ENCODE measurements at regions not wholly inside any gene's neighbourhood (a gene's known extent, or its start where the extent isn't known, plus 50 kb on each side); places are given as distances from the start of the nearest gene placed in this dataset.
"Not testable (repeated sequence)": the region's sequence is repeated elsewhere in the genome, so short reads cannot be mapped to it uniquely, and the experiment has no call there.

DNA sequence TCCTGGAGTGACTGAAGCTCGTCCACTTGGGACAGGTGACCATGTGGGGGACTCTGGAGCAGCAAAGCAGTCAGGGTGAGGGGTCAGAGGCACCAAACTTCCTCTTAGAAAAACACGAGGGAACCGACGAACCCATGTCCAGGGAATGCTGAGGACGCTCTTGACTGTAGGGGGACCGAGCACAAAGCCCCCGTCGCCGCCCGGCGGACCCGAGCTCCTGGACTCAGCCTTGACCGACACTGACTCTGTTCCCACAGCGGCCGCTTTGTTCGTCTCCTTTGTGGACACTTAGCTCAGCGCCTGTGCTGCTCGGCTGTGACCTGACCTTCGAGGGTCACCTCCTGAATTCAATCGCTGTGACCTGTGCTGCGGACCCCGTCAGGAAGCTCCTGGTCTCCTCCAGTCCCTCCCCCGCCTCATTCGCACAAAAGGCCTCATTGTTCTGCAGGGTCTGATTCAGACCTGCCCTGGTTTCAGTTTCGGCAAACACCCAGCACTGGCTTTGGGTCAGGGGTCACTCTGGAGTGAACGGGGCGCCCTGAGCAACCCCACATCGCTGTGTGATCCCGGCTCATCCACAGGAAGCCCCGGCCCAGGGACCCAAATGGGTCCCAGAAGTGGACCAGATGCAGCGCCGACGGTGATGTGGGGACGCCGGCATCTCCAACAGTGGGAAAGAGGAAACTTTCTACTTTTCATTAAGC, 454.8 kb downstream of the PREX1 start:
- not testable (repeated sequence) for H3K23ac ChIP-seq (ENCODE audit: low read length in 2 of 2); H3K9ac ChIP-seq (ENCODE audit: low read length); H3K4me2 ChIP-seq (ENCODE audit: low read length, poor library complexity, severe bottlenecking); H2BK5ac ChIP-seq (ENCODE audit: low read depth, low read length, poor library complexity, severe bottlenecking); H4K91ac ChIP-seq (ENCODE audit: low read length); H3K4me3 ChIP-seq (ENCODE audit: insufficient read depth in 1 of 2, low read depth in 1 of 2, low read length in 2 of 2); H3K9me3 ChIP-seq (ENCODE audit: control insufficient read depth, low read length); H3K79me1 ChIP-seq (replicated peaks; ENCODE audit: low read length, poor library complexity, severe bottlenecking); H3K27ac ChIP-seq (ENCODE audit: low read length, poor library complexity, severe bottlenecking); H2BK12ac ChIP-seq (ENCODE audit: low read length in 2 of 2); H3K36me3 ChIP-seq (ENCODE audit: control insufficient read depth in 1 of 2, insufficient read depth in 2 of 2, low read depth in 1 of 2, low read length in 2 of 2); H3K14ac ChIP-seq (ENCODE audit: low read length in 2 of 2); H3K4ac ChIP-seq (ENCODE audit: low read depth in 1 of 2, low read length in 2 of 2); H2BK15ac ChIP-seq (ENCODE audit: low read depth, poor library complexity, severe bottlenecking); DNase-seq; H2AFZ ChIP-seq (ENCODE audit: low read depth, low read length); H2BK120ac ChIP-seq (ENCODE audit: low read depth, low read length); H4K8ac ChIP-seq (ENCODE audit: low read length); H3K18ac ChIP-seq (ENCODE audit: low read depth in 1 of 2, low read length in 2 of 2)
- peaks cover 6 to 70% of the 10 kb centered on the region in 2 experiments for H3K27me3 ChIP-seq (ENCODE audit: control insufficient read depth in 1 of 2, insufficient read depth in 1 of 2, low read length in 2 of 2)
- 73% methylated on average over 26 of the region's 35 CpGs for WGBS
- H3K4me1 ChIP-seq (ENCODE audit: control insufficient read depth, insufficient read depth, low read depth, low read length): peaks cover 17% of the 10 kb centered on the region
- peak overlapping the region; percentile 78 for H2AK5ac ChIP-seq (ENCODE audit: low read length, severe bottlenecking)

DNA sequence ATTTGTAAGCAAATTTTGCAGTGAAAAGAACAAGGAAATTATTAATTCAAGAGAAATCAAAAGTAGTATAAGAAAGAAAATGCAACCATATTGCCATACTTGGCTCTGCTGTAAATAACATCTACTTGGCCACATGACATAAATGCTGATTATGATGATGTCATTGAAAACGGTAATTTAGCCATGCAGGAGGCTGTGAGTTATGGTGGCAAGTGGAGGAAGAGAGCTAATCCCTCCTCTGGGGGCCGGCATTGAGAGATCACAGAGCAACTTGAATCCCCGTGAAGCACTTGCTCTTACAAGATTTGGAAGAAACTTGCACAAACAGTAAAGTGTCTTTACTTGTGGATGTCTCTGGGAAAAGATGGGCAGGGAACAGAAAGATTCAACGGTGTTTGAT, 456.6 kb downstream of the PREX1 start:
- no peak overlapping the region for H2AFZ ChIP-seq (ENCODE audit: low read depth, low read length)
- H3K9ac ChIP-seq (ENCODE audit: low read length): no peak overlapping the region
- H3K9me3 ChIP-seq (ENCODE audit: control insufficient read depth, low read length): peaks cover 6% of the 10 kb centered on the region
- 75% methylated on average over 4 of the region's 4 CpGs for WGBS
- peaks cover 15% of the 10 kb centered on the region for H3K4me1 ChIP-seq (ENCODE audit: control insufficient read depth, insufficient read depth, low read depth, low read length)
- H3K79me1 ChIP-seq (replicated peaks; ENCODE audit: low read length, poor library complexity, severe bottlenecking): no peaks in the 10 kb centered on the region
- H3K23ac ChIP-seq (ENCODE audit: low read length in 2 of 2): no peak overlapping the region
- no peak overlapping the region for H3K14ac ChIP-seq (ENCODE audit: low read length in 2 of 2)
- H3K4me3 ChIP-seq (ENCODE audit: insufficient read depth in 1 of 2, low read depth in 1 of 2, low read length in 2 of 2): no peak overlapping the region
- no peak overlapping the region for H3K4me2 ChIP-seq (ENCODE audit: low read length, poor library complexity, severe bottlenecking)
- H2AK5ac ChIP-seq (ENCODE audit: low read length, severe bottlenecking): no peak overlapping the region
- no peak overlapping the region for H2BK15ac ChIP-seq (ENCODE audit: low read depth, poor library complexity, severe bottlenecking)
- H4K91ac ChIP-seq (ENCODE audit: low read length): no peak overlapping the region
- no peak overlapping the region for H3K4ac ChIP-seq (ENCODE audit: low read depth in 1 of 2, low read length in 2 of 2)
- no peak overlapping the region for H2BK5ac ChIP-seq (ENCODE audit: low read depth, low read length, poor library complexity, severe bottlenecking)
- no peak overlapping the region for H3K27ac ChIP-seq (ENCODE audit: low read length, poor library complexity, severe bottlenecking)
- H3K18ac ChIP-seq (ENCODE audit: low read depth in 1 of 2, low read length in 2 of 2): no peak overlapping the region
- no peak for DNase-seq
- peaks cover 11 to 66% of the 10 kb centered on the region in 2 experiments for H3K27me3 ChIP-seq (ENCODE audit: control insufficient read depth in 1 of 2, insufficient read depth in 1 of 2, low read length in 2 of 2)
- H2BK12ac ChIP-seq (ENCODE audit: low read length in 2 of 2): no peak overlapping the region
- no peak overlapping the region for H4K8ac ChIP-seq (ENCODE audit: low read length)
- no peak overlapping the region for H2BK120ac ChIP-seq (ENCODE audit: low read depth, low read length)
- no peaks in the 10 kb centered on the region for H3K36me3 ChIP-seq (ENCODE audit: control insufficient read depth in 1 of 2, insufficient read depth in 2 of 2, low read depth in 1 of 2, low read length in 2 of 2)

DNA sequence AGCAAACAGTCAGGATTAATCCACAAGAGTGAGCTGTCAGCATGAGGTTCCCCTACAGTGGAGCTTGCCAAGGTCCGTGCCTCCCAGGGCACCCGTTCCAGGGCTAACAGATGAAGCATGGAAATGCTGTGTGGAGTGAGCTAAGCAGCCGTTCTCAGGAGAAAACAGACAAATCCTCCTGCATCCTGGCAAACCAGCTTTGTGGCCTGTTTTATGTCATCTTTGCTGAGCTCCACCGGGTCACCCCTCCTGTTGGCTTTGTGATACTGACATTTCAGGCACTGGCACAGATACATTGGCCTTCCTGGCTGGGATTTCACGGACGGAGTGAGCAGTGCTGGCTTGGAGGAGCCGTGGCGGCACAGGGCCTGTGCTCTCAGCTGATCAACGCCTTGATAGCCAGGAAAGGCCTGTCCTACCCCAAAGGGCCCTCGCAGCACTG, 459.2 kb downstream of the PREX1 start:
- not testable (repeated sequence) for H3K14ac ChIP-seq (ENCODE audit: low read length in 2 of 2); H4K91ac ChIP-seq (ENCODE audit: low read length); H4K8ac ChIP-seq (ENCODE audit: low read length); H3K4me1 ChIP-seq (ENCODE audit: control insufficient read depth, insufficient read depth, low read depth, low read length); H3K36me3 ChIP-seq (ENCODE audit: control insufficient read depth in 1 of 2, insufficient read depth in 2 of 2, low read depth in 1 of 2, low read length in 2 of 2); H3K4ac ChIP-seq (ENCODE audit: low read depth in 1 of 2, low read length in 2 of 2); H2BK12ac ChIP-seq (ENCODE audit: low read length in 2 of 2); H3K18ac ChIP-seq (ENCODE audit: low read depth in 1 of 2, low read length in 2 of 2); H3K79me1 ChIP-seq (replicated peaks; ENCODE audit: low read length, poor library complexity, severe bottlenecking); H2AFZ ChIP-seq (ENCODE audit: low read depth, low read length); H3K27ac ChIP-seq (ENCODE audit: low read length, poor library complexity, severe bottlenecking); H2BK15ac ChIP-seq (ENCODE audit: low read depth, poor library complexity, severe bottlenecking); DNase-seq; H2BK120ac ChIP-seq (ENCODE audit: low read depth, low read length); H3K4me2 ChIP-seq (ENCODE audit: low read length, poor library complexity, severe bottlenecking); H3K23ac ChIP-seq (ENCODE audit: low read length in 2 of 2); H2BK5ac ChIP-seq (ENCODE audit: low read depth, low read length, poor library complexity, severe bottlenecking); H2AK5ac ChIP-seq (ENCODE audit: low read length, severe bottlenecking)
- 65% methylated on average over 10 of the region's 10 CpGs for WGBS
- Histone ChIP-seq H3K9me3 (ENCODE audit: control insufficient read depth, low read length) (peaks cover 12% of the 10 kb centered on the region), H3K9ac (ENCODE audit: low read length) (peak overlapping the region; percentile 38), H3K4me3 (ENCODE audit: insufficient read depth in 1 of 2, low read depth in 1 of 2, low read length in 2 of 2) (peak overlapping the region in 1 of 2 experiments; percentile 24), H3K27me3 (ENCODE audit: control insufficient read depth in 1 of 2, insufficient read depth in 1 of 2, low read length in 2 of 2) (peaks cover 14 to 69% of the 10 kb centered on the region in 2 experiments)

DNA sequence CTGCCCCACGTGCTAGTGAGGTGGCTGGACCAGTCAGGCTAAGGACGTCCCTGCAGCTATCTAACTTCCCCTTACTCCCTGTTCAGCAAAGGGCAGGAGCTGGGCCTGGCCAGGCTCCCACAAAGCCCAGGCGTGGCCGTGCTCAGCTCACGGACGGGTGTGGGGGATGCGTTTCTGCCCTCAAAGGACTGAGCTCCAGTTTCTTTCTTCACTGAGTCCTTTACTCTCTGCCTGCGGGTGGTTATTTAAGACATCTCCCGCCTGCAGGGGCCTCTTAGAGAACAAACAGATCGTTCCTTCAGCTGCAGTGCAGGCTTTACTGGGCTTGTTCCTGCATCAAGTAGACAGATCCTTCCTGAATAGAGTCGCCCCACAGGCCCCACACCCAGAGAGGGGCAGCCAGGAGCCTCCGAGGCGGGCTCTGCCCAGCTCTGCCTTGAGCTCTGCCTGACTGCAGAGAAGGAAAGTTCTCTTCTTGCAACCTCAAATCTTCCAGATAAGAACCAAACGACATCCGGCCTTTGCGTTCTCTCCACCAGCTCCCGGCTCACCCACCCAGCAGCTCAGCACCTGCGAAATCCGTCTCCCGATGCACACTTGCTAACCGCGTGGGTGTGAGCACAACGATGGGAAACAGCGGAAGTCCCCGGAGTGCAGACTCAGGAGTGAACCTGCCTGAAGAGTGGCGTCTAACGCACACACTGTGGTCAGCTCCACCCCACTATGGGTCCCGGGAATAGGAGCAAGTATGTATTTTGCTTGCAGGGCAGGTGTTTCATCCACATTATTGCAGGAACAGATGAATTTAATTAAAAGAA, 460.0 kb downstream of the PREX1 start:
- not testable (repeated sequence) for H3K79me1 ChIP-seq (replicated peaks; ENCODE audit: low read length, poor library complexity, severe bottlenecking); H3K18ac ChIP-seq (ENCODE audit: low read depth in 1 of 2, low read length in 2 of 2); H4K8ac ChIP-seq (ENCODE audit: low read length); H2BK15ac ChIP-seq (ENCODE audit: low read depth, poor library complexity, severe bottlenecking); H2BK5ac ChIP-seq (ENCODE audit: low read depth, low read length, poor library complexity, severe bottlenecking); H2AK5ac ChIP-seq (ENCODE audit: low read length, severe bottlenecking); DNase-seq; H3K27ac ChIP-seq (ENCODE audit: low read length, poor library complexity, severe bottlenecking); H3K4me1 ChIP-seq (ENCODE audit: control insufficient read depth, insufficient read depth, low read depth, low read length); H2BK120ac ChIP-seq (ENCODE audit: low read depth, low read length); H2AFZ ChIP-seq (ENCODE audit: low read depth, low read length); H4K91ac ChIP-seq (ENCODE audit: low read length); H3K4ac ChIP-seq (ENCODE audit: low read depth in 1 of 2, low read length in 2 of 2); H3K14ac ChIP-seq (ENCODE audit: low read length in 2 of 2); H3K9ac ChIP-seq (ENCODE audit: low read length); H2BK12ac ChIP-seq (ENCODE audit: low read length in 2 of 2); H3K23ac ChIP-seq (ENCODE audit: low read length in 2 of 2); H3K4me2 ChIP-seq (ENCODE audit: low read length, poor library complexity, severe bottlenecking); H3K36me3 ChIP-seq (ENCODE audit: control insufficient read depth in 1 of 2, insufficient read depth in 2 of 2, low read depth in 1 of 2, low read length in 2 of 2)
- 35% methylated on average over 12 of the region's 28 CpGs for WGBS
- H3K4me3 ChIP-seq (ENCODE audit: insufficient read depth in 1 of 2, low read depth in 1 of 2, low read length in 2 of 2): peak overlapping the region in 1 of 2 experiments; percentile 24
- peaks cover 14 to 65% of the 10 kb centered on the region in 2 experiments for H3K27me3 ChIP-seq (ENCODE audit: control insufficient read depth in 1 of 2, insufficient read depth in 1 of 2, low read length in 2 of 2)
- peaks cover 12% of the 10 kb centered on the region for H3K9me3 ChIP-seq (ENCODE audit: control insufficient read depth, low read length)
